Stimulated activated CD4-positive, alpha-beta T cell treated with anti-CD3 and anti-CD28 coated beads, Interleukin-4, amount 100 ng/mL, for 1 hour (primary cell): ENCODE measurements at regions not wholly inside any gene's neighbourhood (a gene's known extent, or its start where the extent isn't known, plus 50 kb on each side); places are given as distances from the start of the nearest gene placed in this dataset.

Experiments used
- DNase-seq: peaks from one replicate; pipeline ENCODE4 v3.0.0-alpha.2; 2020

- no peak for DNase-seq
These were observed 53.7 kb upstream of the MEF2A start for GRCh38 chr15:99511866-99512661.

GRCh38 chr15:99514306-99514705 is 51.5 kb upstream of the MEF2A start:
- DNase-seq: no peak
